Tibial nerve (tissue), 4 donors: ENCODE measurements at regions not wholly inside any gene's neighbourhood (a gene's known extent, or its start where the extent isn't known, plus 50 kb on each side); places are given as distances from the start of the nearest gene placed in this dataset.

Experiments
- EP300 ChIP-seq, 2 donors: sonication (generic); formaldehyde crosslinking; IDR thresholded peaks; one replicate each; pipeline ENCODE4 v1.6.1; 2017; ENCODE audit warnings: antibody characterized with exemption in 2 of 2, mild to moderate bottlenecking in 1 of 2
- POLR2A ChIP-seq, 2 donors: fragments of 450-650 bp; IDR thresholded peaks; one replicate each; pipeline ENCODE4 v1.6.1; 2017; ENCODE audit warnings: antibody characterized with exemption in 2 of 2, mild to moderate bottlenecking in 2 of 2, moderate library complexity in 2 of 2
- TF ChIP-seq, protein P1 (sequence below), 5 experiments: fragments of 200-600 bp in 3 of 5; fragments of 450-650 bp in 2 of 5; sonication (generic) in 3 of 5; IDR thresholded peaks; one replicate each; pipeline ENCODE4 v1.5.1; 2016 to 2019; ENCODE audit warnings: antibody characterized with exemption in 5 of 5, mild to moderate bottlenecking in 3 of 5, moderate library complexity in 2 of 5

DNA sequence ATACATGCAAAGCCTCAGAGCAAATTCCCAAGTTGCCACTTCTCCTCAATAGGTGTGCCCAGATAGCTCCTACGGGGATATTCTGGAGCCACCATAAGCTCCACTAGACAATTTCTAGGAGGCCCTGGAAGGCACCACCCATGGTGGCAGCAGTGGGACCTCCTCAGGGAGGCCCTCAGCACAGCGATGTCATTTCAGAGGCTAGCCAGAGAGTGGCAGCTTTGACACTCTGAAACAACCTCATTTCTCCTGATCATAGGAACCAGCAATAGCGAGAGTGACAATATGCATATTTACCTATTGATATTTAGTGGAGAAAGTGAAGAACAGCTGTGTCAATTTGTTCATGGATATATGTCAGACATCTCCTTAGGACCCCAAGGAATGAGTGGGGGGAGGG lies 612.3 kb downstream of the SOX5 start:
- TF ChIP-seq, protein P1, sequence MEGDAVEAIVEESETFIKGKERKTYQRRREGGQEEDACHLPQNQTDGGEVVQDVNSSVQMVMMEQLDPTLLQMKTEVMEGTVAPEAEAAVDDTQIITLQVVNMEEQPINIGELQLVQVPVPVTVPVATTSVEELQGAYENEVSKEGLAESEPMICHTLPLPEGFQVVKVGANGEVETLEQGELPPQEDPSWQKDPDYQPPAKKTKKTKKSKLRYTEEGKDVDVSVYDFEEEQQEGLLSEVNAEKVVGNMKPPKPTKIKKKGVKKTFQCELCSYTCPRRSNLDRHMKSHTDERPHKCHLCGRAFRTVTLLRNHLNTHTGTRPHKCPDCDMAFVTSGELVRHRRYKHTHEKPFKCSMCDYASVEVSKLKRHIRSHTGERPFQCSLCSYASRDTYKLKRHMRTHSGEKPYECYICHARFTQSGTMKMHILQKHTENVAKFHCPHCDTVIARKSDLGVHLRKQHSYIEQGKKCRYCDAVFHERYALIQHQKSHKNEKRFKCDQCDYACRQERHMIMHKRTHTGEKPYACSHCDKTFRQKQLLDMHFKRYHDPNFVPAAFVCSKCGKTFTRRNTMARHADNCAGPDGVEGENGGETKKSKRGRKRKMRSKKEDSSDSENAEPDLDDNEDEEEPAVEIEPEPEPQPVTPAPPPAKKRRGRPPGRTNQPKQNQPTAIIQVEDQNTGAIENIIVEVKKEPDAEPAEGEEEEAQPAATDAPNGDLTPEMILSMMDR (IDR thresholded peaks at IDR 0.05) = no peak
- TF ChIP-seq POLR2A (IDR thresholded peaks at IDR 0.05) (no peak), EP300 (IDR thresholded peaks at IDR 0.05) (no peak)
